ENCODE measurements at regions not wholly inside any gene's neighbourhood (a gene's known extent, or its start where the extent isn't known, plus 50 kb on each side); places are given as distances from the start of the nearest gene placed in this dataset.

- TF ChIP-seq TAF1 (IDR thresholded peaks at IDR 0.05; ENCODE audit: borderline replicate concordance, insufficient read depth, low read length) (no peak), SIN3A (IDR thresholded peaks at IDR 0.05; ENCODE audit: borderline replicate concordance, insufficient read depth, low read length) (no peak)
Measured at GRCh38 chr11:112400476-112401014, 139.9 kb upstream of the PLET1 start.

- TF ChIP-seq FOXP2 (optimal IDR thresholded peaks at IDR 0.05; ENCODE audit: borderline replicate concordance, extremely low read depth, extremely low read length, insufficient read depth) (no peak), POLR2AphosphoS5 (IDR thresholded peaks at IDR 0.05; ENCODE audit: low read depth, low read length) (no peak), SIN3A (IDR thresholded peaks at IDR 0.05; ENCODE audit: borderline replicate concordance, insufficient read depth, low read length) (no peak), REST (IDR thresholded peaks at IDR 0.05; ENCODE audit: insufficient read depth in 1 of 2, low read depth in 2 of 2, low read length in 2 of 2) (no peak), TAF1 (IDR thresholded peaks at IDR 0.05; ENCODE audit: borderline replicate concordance, insufficient read depth, low read length) (no peak)
Measured at GRCh38 chr11:112401036-112401769, 140.5 kb upstream of the PLET1 start.

GRCh38 chr11:112403432-112403831 lies 142.8 kb upstream of the PLET1 start:
- no peak for TF ChIP-seq POLR2AphosphoS5 (IDR thresholded peaks at IDR 0.05; ENCODE audit: low read depth, low read length)

- TF ChIP-seq FOXP2 (optimal IDR thresholded peaks at IDR 0.05; ENCODE audit: borderline replicate concordance, extremely low read depth, extremely low read length, insufficient read depth) (no peak), POLR2AphosphoS5 (IDR thresholded peaks at IDR 0.05; ENCODE audit: low read depth, low read length) (no peak), TAF1 (IDR thresholded peaks at IDR 0.05; ENCODE audit: borderline replicate concordance, insufficient read depth, low read length) (no peak), REST (IDR thresholded peaks at IDR 0.05; ENCODE audit: insufficient read depth in 1 of 2, low read depth in 2 of 2, low read length in 2 of 2) (no peak), SIN3A (IDR thresholded peaks at IDR 0.05; ENCODE audit: borderline replicate concordance, insufficient read depth, low read length) (no peak)
Measured at GRCh38 chr11:112404112-112404511, 143.5 kb upstream of the PLET1 start.

- TF ChIP-seq FOXP2 (optimal IDR thresholded peaks at IDR 0.05; ENCODE audit: borderline replicate concordance, extremely low read depth, extremely low read length, insufficient read depth) = no peak
- no peak for TF ChIP-seq SIN3A (IDR thresholded peaks at IDR 0.05; ENCODE audit: borderline replicate concordance, insufficient read depth, low read length)
- no peak for TF ChIP-seq POLR2AphosphoS5 (IDR thresholded peaks at IDR 0.05; ENCODE audit: low read depth, low read length)
- TF ChIP-seq REST (IDR thresholded peaks at IDR 0.05; ENCODE audit: insufficient read depth in 1 of 2, low read depth in 2 of 2, low read length in 2 of 2) = no peak
- no peak for TF ChIP-seq TAF1 (IDR thresholded peaks at IDR 0.05; ENCODE audit: borderline replicate concordance, insufficient read depth, low read length)
Measured at GRCh38 chr11:112408517-112408916, 147.9 kb upstream of the PLET1 start.

- TF ChIP-seq TAF1 (IDR thresholded peaks at IDR 0.05; ENCODE audit: borderline replicate concordance, insufficient read depth, low read length) = no peak
- TF ChIP-seq POLR2AphosphoS5 (IDR thresholded peaks at IDR 0.05; ENCODE audit: low read depth, low read length) = no peak
- TF ChIP-seq SIN3A (IDR thresholded peaks at IDR 0.05; ENCODE audit: borderline replicate concordance, insufficient read depth, low read length) = no peak
- no peak for TF ChIP-seq FOXP2 (optimal IDR thresholded peaks at IDR 0.05; ENCODE audit: borderline replicate concordance, extremely low read depth, extremely low read length, insufficient read depth)
Measured at GRCh38 chr11:112410325-112410724, 149.7 kb upstream of the PLET1 start.
